ENCODE measurements at regions not wholly inside any gene's neighbourhood (a gene's known extent, or its start where the extent isn't known, plus 50 kb on each side); places are given as distances from the start of the nearest gene placed in this dataset.

DNA sequence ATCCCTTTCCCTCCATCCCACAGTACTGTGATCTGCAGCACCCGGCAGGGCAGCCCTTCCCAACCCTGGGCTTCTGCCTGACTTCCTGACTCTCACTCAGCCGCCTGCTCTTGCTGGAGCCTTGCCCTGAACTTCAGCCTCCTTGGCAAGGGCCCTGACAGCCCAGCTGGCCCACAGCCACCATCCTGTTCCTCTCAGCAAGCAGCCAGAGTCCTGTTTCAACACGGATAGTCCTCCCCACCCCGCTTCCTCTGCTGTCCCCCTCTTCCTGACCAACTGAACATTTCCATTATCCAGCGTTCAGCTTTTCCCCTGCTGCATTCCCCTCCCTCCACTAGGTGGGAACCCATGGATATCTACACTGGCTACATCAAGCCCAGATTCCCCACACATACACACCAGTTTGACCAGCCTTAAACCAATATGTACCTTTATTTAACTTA, 74.0 kb upstream of the MDM1 start:
- Histone ChIP-seq H3K9me3 (ENCODE audit: low read length) (no peaks in the 10 kb centered on the region), H3K27me3 (ENCODE audit: control insufficient read depth in 1 of 2, insufficient read depth in 2 of 2, low read length in 2 of 2) (no peaks in the 10 kb centered on the region), H3K4me1 (ENCODE audit: insufficient read depth, low read length) (peaks cover 22% of the 10 kb centered on the region), H3K4me3 (ENCODE audit: low read depth in 1 of 2, low read length in 2 of 2) (no peak overlapping the region), H3K36me3 (ENCODE audit: insufficient read depth, low read length) (no peaks in the 10 kb centered on the region), H3K9ac (ENCODE audit: low read length) (no peak overlapping the region), H3K27ac (ENCODE audit: low read depth, low read length) (peak overlapping the region; percentile 70)

DNA sequence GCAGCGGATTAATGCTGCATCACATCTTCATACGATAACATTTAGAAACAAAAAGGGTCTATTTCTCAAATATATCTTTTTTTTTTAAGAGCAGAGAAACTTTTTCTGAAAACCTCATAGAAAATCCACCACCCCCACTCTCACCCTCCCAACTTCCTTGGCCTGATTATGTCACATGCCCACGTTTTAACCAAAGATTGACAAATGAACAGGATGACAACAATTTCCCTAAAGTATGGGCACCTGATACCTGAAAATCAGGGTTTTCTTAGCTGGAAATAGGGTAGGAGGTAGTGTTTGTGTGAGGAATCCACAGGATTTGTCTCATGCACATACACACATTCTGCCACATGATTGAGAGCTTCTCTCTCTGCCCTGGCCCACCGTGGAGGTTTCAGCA, 74.7 kb upstream of the MDM1 start:
- Histone ChIP-seq H3K27me3 (ENCODE audit: control insufficient read depth in 1 of 2, insufficient read depth in 2 of 2, low read length in 2 of 2) (no peaks in the 10 kb centered on the region), H3K4me1 (ENCODE audit: insufficient read depth, low read length) (peaks cover 22% of the 10 kb centered on the region), H3K9me3 (ENCODE audit: low read length) (no peaks in the 10 kb centered on the region), H3K9ac (ENCODE audit: low read length) (no peak overlapping the region), H3K4me3 (ENCODE audit: low read depth in 1 of 2, low read length in 2 of 2) (no peak overlapping the region), H3K27ac (ENCODE audit: low read depth, low read length) (no peak overlapping the region), H3K36me3 (ENCODE audit: insufficient read depth, low read length) (no peaks in the 10 kb centered on the region)

DNA sequence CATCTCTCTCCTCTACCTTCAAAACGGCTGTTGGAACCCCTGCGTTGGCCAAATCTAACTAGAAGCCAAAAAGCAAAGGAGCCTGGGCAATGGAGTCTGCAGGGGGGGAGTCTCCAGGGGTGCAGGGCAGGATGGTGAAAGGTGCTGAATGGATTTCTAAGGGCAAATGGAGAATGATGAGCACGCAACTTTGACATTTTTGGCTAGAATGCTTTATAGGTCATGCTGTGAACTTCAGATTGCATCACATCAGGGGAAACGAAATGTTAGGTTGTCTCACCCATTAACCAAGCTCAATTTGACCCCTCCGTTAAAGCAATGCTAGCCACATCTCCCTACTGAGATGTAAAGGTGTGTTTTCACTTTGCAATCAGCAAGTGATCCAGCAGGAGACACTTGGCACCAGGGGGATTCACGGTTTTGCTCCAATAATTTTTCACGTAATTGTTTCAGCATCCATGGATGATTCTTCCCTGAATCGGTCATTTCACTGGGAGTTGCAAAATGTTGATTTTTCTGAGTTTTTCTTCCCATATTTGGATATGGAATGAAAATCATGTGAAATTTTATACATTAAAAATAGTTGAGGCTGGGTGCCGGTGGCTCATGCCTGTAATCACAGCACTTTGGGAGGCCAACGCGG, 78.0 kb upstream of the MDM1 start:
- no peak overlapping the region for H3K9ac ChIP-seq (ENCODE audit: low read length)
- H3K4me3 ChIP-seq (ENCODE audit: low read depth in 1 of 2, low read length in 2 of 2), result no peak overlapping the region
- H3K27me3 ChIP-seq (ENCODE audit: control insufficient read depth in 1 of 2, insufficient read depth in 2 of 2, low read length in 2 of 2), result no peaks in the 10 kb centered on the region
- H3K27ac ChIP-seq (ENCODE audit: low read depth, low read length), result no peak overlapping the region
- H3K4me1 ChIP-seq (ENCODE audit: insufficient read depth, low read length), result peaks cover 16% of the 10 kb centered on the region
- H3K36me3 ChIP-seq (ENCODE audit: insufficient read depth, low read length), result no peaks in the 10 kb centered on the region
- no peaks in the 10 kb centered on the region for H3K9me3 ChIP-seq (ENCODE audit: low read length)

DNA sequence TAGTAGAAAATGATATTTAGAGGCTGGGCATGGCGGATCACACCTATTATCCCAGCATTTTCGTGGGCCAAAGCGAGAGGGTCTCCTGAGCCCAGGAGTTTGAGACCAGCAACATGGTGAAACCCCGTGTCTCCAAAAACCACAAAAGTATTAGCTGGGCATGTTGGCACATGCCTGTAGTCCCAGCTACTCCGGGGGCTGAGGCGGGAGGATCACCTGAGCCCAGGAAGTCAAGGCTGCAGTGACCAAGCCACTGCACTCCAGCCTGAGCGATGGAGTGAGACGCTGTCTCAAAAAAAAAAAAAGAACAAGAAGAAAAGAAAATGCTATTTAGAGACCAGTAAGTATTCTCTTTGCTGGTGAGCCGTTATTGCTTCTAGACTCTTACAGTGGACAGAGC, 79.2 kb upstream of the MDM1 start:
- no peaks in the 10 kb centered on the region for H3K27me3 ChIP-seq (ENCODE audit: control insufficient read depth in 1 of 2, insufficient read depth in 2 of 2, low read length in 2 of 2)
- no peaks in the 10 kb centered on the region for H3K36me3 ChIP-seq (ENCODE audit: insufficient read depth, low read length)
- no peaks in the 10 kb centered on the region for H3K9me3 ChIP-seq (ENCODE audit: low read length)
- H3K9ac ChIP-seq (ENCODE audit: low read length), result no peak overlapping the region
- H3K27ac ChIP-seq (ENCODE audit: low read depth, low read length), result no peak overlapping the region
- no peak overlapping the region for H3K4me3 ChIP-seq (ENCODE audit: low read depth in 1 of 2, low read length in 2 of 2)
- H3K4me1 ChIP-seq (ENCODE audit: insufficient read depth, low read length), result peaks cover 5% of the 10 kb centered on the region

DNA sequence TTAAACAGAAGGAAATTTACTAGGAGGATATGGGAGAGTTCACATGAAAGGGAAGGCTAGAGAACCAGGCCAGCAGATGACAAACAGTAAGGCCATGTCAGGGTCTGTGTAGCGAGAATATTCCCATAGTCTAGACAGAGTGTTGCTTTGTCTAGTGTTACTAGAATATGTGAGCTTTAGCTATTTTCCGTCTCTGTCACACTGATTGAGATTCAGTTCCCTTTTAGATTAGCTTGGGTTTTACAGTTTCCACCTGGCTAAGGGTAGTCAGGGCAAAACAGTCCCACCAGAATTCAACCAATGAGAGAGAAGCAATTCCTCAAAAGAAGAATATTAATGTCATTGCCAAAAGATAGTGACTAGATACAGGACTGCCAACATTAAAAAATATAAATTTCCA, 82.8 kb upstream of the MDM1 start:
- Histone ChIP-seq H3K9me3 (ENCODE audit: low read length) (no peaks in the 10 kb centered on the region), H3K36me3 (ENCODE audit: insufficient read depth, low read length) (no peaks in the 10 kb centered on the region), H3K9ac (ENCODE audit: low read length) (no peak overlapping the region), H3K4me3 (ENCODE audit: low read depth in 1 of 2, low read length in 2 of 2) (no peak overlapping the region), H3K4me1 (ENCODE audit: insufficient read depth, low read length) (peaks cover 4% of the 10 kb centered on the region), H3K27ac (ENCODE audit: low read depth, low read length) (no peak overlapping the region), H3K27me3 (ENCODE audit: control insufficient read depth in 1 of 2, insufficient read depth in 2 of 2, low read length in 2 of 2) (no peaks in the 10 kb centered on the region)

DNA sequence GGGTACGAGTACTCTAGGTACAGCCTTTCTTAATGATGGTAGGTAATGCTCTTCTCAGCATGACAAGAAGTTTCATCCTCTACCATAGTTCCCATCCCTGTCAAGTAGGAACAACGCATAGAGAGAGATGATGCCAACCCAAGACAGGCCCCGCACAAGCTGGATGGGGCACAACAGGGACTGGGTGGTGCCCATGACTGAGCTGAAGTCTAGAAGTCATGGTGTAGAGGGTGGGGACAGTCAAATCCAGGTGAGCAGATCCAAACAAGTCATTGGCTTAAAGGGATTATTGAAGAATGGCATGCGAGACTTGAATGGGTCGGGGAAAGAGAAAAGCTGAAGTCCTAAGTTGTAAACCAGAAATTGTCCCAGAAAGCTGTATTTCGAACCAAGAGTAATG, 84.2 kb upstream of the MDM1 start:
- Histone ChIP-seq H3K9me3 (ENCODE audit: low read length) (no peaks in the 10 kb centered on the region), H3K4me1 (ENCODE audit: insufficient read depth, low read length) (peaks cover 16% of the 10 kb centered on the region), H3K27me3 (ENCODE audit: control insufficient read depth in 1 of 2, insufficient read depth in 2 of 2, low read length in 2 of 2) (no peaks in the 10 kb centered on the region), H3K36me3 (ENCODE audit: insufficient read depth, low read length) (no peaks in the 10 kb centered on the region), H3K4me3 (ENCODE audit: low read depth in 1 of 2, low read length in 2 of 2) (no peak overlapping the region), H3K27ac (ENCODE audit: low read depth, low read length) (no peak overlapping the region), H3K9ac (ENCODE audit: low read length) (no peak overlapping the region)

DNA sequence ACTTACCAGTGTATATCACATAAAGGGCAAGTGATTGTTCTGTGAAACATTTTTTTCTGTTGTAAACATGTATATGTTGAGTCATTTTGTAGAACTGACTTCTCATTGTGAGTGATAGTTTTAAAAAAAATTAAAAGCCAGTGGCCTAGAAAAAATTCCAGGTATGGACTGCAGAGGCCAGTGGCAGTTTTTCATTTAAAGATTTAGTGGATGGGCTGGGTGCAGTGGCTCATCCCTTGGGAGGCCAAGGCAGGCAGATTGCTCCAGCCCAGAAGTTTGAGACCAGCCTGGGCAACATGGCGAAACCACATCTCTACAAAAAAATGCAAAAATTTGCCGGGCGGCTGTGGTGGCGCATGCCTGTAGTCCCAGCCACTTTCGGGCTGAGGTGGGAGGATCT, 84.7 kb upstream of the MDM1 start:
- H3K4me1 ChIP-seq (ENCODE audit: insufficient read depth, low read length), result peaks cover 16% of the 10 kb centered on the region
- no peak overlapping the region for H3K4me3 ChIP-seq (ENCODE audit: low read depth in 1 of 2, low read length in 2 of 2)
- no peaks in the 10 kb centered on the region for H3K27me3 ChIP-seq (ENCODE audit: control insufficient read depth in 1 of 2, insufficient read depth in 2 of 2, low read length in 2 of 2)
- no peaks in the 10 kb centered on the region for H3K9me3 ChIP-seq (ENCODE audit: low read length)
- H3K36me3 ChIP-seq (ENCODE audit: insufficient read depth, low read length), result no peaks in the 10 kb centered on the region
- H3K27ac ChIP-seq (ENCODE audit: low read depth, low read length), result no peak overlapping the region
- H3K9ac ChIP-seq (ENCODE audit: low read length), result no peak overlapping the region

DNA sequence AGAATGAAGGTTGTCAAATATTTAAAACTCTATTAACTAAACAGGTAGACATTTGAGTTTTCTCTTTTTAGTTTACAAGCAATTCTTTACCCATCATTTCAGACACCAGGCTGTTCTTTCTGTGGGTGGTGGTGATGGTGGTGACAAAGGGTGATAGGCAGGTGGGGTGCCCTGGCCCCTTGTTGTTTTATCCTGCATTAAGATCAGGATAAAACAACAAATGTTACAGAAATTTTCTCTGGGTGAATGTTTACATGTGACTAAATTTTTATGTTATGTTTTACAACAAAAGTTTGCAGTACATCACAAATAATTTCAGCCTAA, 85.9 kb upstream of the MDM1 start:
- Histone ChIP-seq H3K27ac (ENCODE audit: low read depth, low read length) (no peak overlapping the region), H3K9ac (ENCODE audit: low read length) (no peak overlapping the region)

DNA sequence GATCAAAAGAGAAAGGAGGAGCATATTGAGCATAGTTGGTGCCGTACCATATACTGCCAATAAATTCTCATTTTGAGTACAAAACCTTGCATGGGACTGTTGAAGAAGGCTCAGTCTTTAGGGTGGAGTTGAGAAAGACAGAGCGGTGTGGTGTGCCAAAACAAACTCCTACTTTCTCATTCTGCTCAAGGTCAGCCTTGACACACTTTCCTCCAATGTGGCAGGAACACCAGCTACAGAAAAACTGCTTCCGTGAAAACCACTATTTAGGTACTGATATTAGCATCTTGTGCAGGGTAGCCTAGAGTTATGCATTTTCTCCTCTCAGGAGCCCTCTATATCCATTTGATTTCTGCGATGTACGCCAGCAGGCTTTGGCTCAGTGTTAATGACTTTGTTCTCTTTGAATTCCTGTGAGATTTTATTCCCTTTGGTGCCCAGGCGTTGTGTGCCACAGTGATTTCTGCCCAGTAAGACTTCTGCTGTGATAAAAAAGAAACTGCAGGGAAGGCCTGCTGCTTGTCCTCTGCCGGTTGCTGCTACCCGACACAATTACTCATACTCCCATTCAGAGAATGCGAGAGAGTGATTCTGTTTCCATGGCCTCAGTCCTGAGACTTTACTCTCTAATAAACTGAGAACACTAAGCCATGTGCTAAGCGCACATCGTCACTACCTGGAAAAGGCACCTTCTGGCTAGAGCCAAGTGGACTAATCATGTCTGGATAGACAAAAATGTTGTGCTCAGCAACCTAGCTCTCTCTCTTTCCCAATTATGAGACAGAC, 88.3 kb upstream of the MDM1 start:
- Histone ChIP-seq H3K4me1 (ENCODE audit: insufficient read depth, low read length) (peaks cover 16% of the 10 kb centered on the region), H3K27me3 (ENCODE audit: control insufficient read depth in 1 of 2, insufficient read depth in 2 of 2, low read length in 2 of 2) (no peaks in the 10 kb centered on the region), H3K27ac (ENCODE audit: low read depth, low read length) (peak overlapping the region; percentile 69), H3K9ac (ENCODE audit: low read length) (no peak overlapping the region), H3K9me3 (ENCODE audit: low read length) (no peaks in the 10 kb centered on the region), H3K4me3 (ENCODE audit: low read depth in 1 of 2, low read length in 2 of 2) (no peak overlapping the region), H3K36me3 (ENCODE audit: insufficient read depth, low read length) (no peaks in the 10 kb centered on the region)

More for the DNA sequence above, 85.9 kb upstream of the MDM1 start:
- Histone ChIP-seq H3K27me3 (ENCODE audit: control insufficient read depth in 1 of 2, insufficient read depth in 2 of 2, low read length in 2 of 2) (no peaks in the 10 kb centered on the region), H3K4me1 (ENCODE audit: insufficient read depth, low read length) (peaks cover 16% of the 10 kb centered on the region), H3K4me3 (ENCODE audit: low read depth in 1 of 2, low read length in 2 of 2) (no peak overlapping the region), H3K9me3 (ENCODE audit: low read length) (no peaks in the 10 kb centered on the region), H3K36me3 (ENCODE audit: insufficient read depth, low read length) (no peaks in the 10 kb centered on the region)

DNA sequence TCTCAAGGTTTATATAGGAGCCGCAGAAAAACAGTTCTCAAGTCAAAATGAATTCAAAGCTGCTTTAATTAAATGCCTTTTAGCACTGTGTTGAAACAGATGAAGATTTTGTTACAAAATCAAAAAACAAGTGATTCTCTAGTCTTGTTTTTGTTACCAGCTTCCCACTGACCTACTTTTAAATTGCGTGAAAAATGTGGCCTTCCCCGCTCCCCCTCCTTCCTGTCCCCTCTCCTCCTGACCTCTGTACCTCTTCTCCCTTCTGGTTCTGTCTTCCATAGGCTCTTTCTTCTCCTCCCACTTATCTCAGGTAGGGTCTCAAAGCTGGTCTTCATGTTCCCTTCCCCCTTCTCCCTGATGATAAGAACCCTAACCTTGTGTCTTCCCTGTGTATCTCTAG, 90.0 kb upstream of the MDM1 start:
- Histone ChIP-seq H3K4me3 (ENCODE audit: low read depth in 1 of 2, low read length in 2 of 2) (no peak overlapping the region), H3K27me3 (ENCODE audit: control insufficient read depth in 1 of 2, insufficient read depth in 2 of 2, low read length in 2 of 2) (no peaks in the 10 kb centered on the region), H3K36me3 (ENCODE audit: insufficient read depth, low read length) (no peaks in the 10 kb centered on the region), H3K9ac (ENCODE audit: low read length) (no peak overlapping the region), H3K9me3 (ENCODE audit: low read length) (no peaks in the 10 kb centered on the region), H3K27ac (ENCODE audit: low read depth, low read length) (no peak overlapping the region), H3K4me1 (ENCODE audit: insufficient read depth, low read length) (peaks cover 16% of the 10 kb centered on the region)

DNA sequence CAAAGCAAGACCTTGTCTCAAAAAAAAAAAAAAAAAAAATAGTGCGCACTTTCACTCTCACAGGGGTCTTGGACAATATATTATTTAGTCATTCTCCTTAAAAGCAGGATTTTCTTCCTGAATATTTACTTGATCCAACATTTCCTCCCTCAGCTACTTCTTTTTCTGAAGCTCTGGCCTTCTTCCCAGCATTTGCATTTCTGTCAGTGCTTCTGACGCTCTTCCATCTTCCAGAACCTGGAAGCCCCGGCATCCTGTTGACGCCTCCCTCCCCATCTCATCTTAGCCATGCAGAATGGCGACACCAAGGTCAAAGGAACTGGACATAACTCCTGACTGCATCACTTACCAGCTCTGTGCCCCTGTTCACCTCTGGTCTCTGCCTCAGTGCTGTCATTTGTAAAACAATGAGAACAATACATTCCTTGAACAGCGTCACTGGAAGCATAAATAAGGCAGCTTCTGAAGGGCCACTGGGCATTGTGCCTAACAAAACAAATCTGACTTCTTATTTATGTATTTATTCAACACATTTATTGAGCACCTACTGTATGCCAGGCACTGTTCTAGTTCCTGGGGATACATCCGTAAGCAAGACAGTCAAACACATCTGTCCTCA, 90.9 kb upstream of the MDM1 start:
- Histone ChIP-seq H3K27ac (ENCODE audit: low read depth, low read length) (no peak overlapping the region), H3K36me3 (ENCODE audit: insufficient read depth, low read length) (no peaks in the 10 kb centered on the region), H3K9me3 (ENCODE audit: low read length) (no peaks in the 10 kb centered on the region), H3K27me3 (ENCODE audit: control insufficient read depth in 1 of 2, insufficient read depth in 2 of 2, low read length in 2 of 2) (no peaks in the 10 kb centered on the region), H3K9ac (ENCODE audit: low read length) (no peak overlapping the region), H3K4me3 (ENCODE audit: low read depth in 1 of 2, low read length in 2 of 2) (no peak overlapping the region), H3K4me1 (ENCODE audit: insufficient read depth, low read length) (peaks cover 16% of the 10 kb centered on the region)

Measured in muscle layer of colon (tissue), 2 donors.